Gastrocnemius medialis (tissue), 4 donors: ENCODE measurements at regions not wholly inside any gene's neighbourhood (a gene's known extent, or its start where the extent isn't known, plus 50 kb on each side); places are given as distances from the start of the nearest gene placed in this dataset.

Source experiments
- CTCF ChIP-seq, 5 experiments: fragments of 450-650 bp in 3 of 5; fragments of 200-600 bp in 2 of 5; sonication (generic) in 2 of 5; IDR thresholded peaks in 4 of 5; conservative IDR thresholded peaks in 1 of 5; 1 replicate in 4 of 5; 2 replicates in 1 of 5; pipeline ENCODE4 v1.5.1; 2016 to 2019; ENCODE audit warnings: antibody characterized with exemption in 5 of 5, mild to moderate bottlenecking in 3 of 5, moderate library complexity in 3 of 5
- POLR2A ChIP-seq, 2 donors: fragments of 450-650 bp; IDR thresholded peaks; one replicate each; pipeline ENCODE4 v1.6.1; 2017; ENCODE audit warnings: antibody characterized with exemption in 2 of 2, mild to moderate bottlenecking in 2 of 2, moderate library complexity in 2 of 2

- no peak for TF ChIP-seq CTCF (IDR thresholded peaks at IDR 0.05 in 4 of 5, conservative IDR thresholded peaks at IDR 0.05 in 1 of 5)
- no peak for TF ChIP-seq POLR2A (IDR thresholded peaks at IDR 0.05)
Measured at GRCh38 chr1:187759825-187760333, 931.1 kb downstream of the PLA2G4A start.
